Left renal cortex interstitium (tissue), 4 donors: ENCODE measurements at regions not wholly inside any gene's neighbourhood (a gene's known extent, or its start where the extent isn't known, plus 50 kb on each side); places are given as distances from the start of the nearest gene placed in this dataset.
"Not testable (repeated sequence)": the region's sequence is repeated elsewhere in the genome, so short reads cannot be mapped to it uniquely, and the experiment has no call there.

Source experiments
- DNase-seq, 4 donors: peaks; one replicate each; pipeline ENCODE4 v3.0.0-alpha.2; 2013; ENCODE audit warnings: low read depth in 4 of 4, low spot score in 2 of 4, missing footprints in 1 of 4

- DNase-seq = no peak
Observed at GRCh38 chr7:20519645-20520044, 95.8 kb upstream of the ABCB5 start.

GRCh38 chr7:20520530-20520929, 94.9 kb upstream of the ABCB5 start:
- DNase-seq = no peak

- DNase-seq = no peak
Observed at GRCh38 chr7:20521243-20521642, 94.2 kb upstream of the ABCB5 start.

- DNase-seq = no peak
Observed at GRCh38 chr7:20529260-20529659, 86.2 kb upstream of the ABCB5 start.

- DNase-seq = no peak
Observed at GRCh38 chr7:20532890-20533289, 82.6 kb upstream of the ABCB5 start.

- DNase-seq = no peak
Observed at GRCh38 chr7:20534543-20534942, 80.9 kb upstream of the ABCB5 start.

GRCh38 chr7:20535541-20535940, 79.9 kb upstream of the ABCB5 start:
- no peak for DNase-seq

- no peak for DNase-seq
Observed at GRCh38 chr7:20539201-20539600, 76.3 kb upstream of the ABCB5 start.

- no peak for DNase-seq
Observed at GRCh38 chr7:20541608-20542349, 73.7 kb upstream of the ABCB5 start.

GRCh38 chr7:20542594-20542993, 72.9 kb upstream of the ABCB5 start:
- DNase-seq = no peak

GRCh38 chr7:20543500-20543899, 72.0 kb upstream of the ABCB5 start:
- no peak for DNase-seq

GRCh38 chr7:20545016-20545415, 70.5 kb upstream of the ABCB5 start:
- DNase-seq = no peak

- not testable (repeated sequence) for DNase-seq
Observed at GRCh38 chr7:20546958-20547357, 68.5 kb upstream of the ABCB5 start.

GRCh38 chr7:20554072-20554471, 61.4 kb upstream of the ABCB5 start:
- DNase-seq = no peak

GRCh38 chr7:20556091-20556490, 59.4 kb upstream of the ABCB5 start:
- no peak for DNase-seq

GRCh38 chr7:20557116-20557515, 58.4 kb upstream of the ABCB5 start:
- no peak for DNase-seq

GRCh38 chr7:20558963-20559716, 56.3 kb upstream of the ABCB5 start:
- DNase-seq = no peak

- DNase-seq = no peak
Observed at GRCh38 chr7:20559883-20560282, 55.6 kb upstream of the ABCB5 start.

- DNase-seq = no peak
Observed at GRCh38 chr7:20560325-20561180, 54.9 kb upstream of the ABCB5 start.

GRCh38 chr7:20561466-20561865, 54.0 kb upstream of the ABCB5 start:
- no peak for DNase-seq

- no peak for DNase-seq
Observed at GRCh38 chr7:20561908-20562307, 53.6 kb upstream of the ABCB5 start.
